HCT116 (cell line): ENCODE measurements at regions not wholly inside any gene's neighbourhood (a gene's known extent, or its start where the extent isn't known, plus 50 kb on each side); places are given as distances from the start of the nearest gene placed in this dataset.

Experiments
- CBX3 ChIP-seq: IDR thresholded peaks from 2 replicates; pipeline ENCODE4 v1.6.1; 2012; ENCODE audit warnings: low read depth
- CTCF ChIP-seq, 3 experiments: fragments of 200-600 bp in 1 of 3; sonication (generic) in 1 of 3; IDR thresholded peaks in 2 of 3; conservative IDR thresholded peaks in 1 of 3; 2 replicates each; pipeline ENCODE4 v1.5.1; 2012 to 2017; ENCODE audit warnings: low read depth in 2 of 3, low read length in 2 of 3, antibody characterized with exemption in 1 of 3, borderline replicate concordance in 1 of 3, control low read depth in 1 of 3, mild to moderate bottlenecking in 1 of 3, mixed read lengths in 1 of 3, mixed run types in 1 of 3, moderate library complexity in 1 of 3; ENCODE audit not compliant: insufficient read depth in 1 of 3
- EZH2 ChIP-seq: fragments of 200-600 bp; sonication (generic); IDR thresholded peaks from 2 replicates; pipeline ENCODE4 v1.6.1; 2017; ENCODE audit warnings: antibody characterized with exemption, mixed run types
- JUND ChIP-seq: IDR thresholded peaks from 2 replicates; pipeline ENCODE4 v1.6.1; 2012
- POLR2A ChIP-seq: IDR thresholded peaks from 2 replicates; pipeline ENCODE4 v1.7.0; 2011; ENCODE audit warnings: borderline replicate concordance; ENCODE audit not compliant: insufficient read depth, insufficient read length; ENCODE audit errors: extremely low read depth
- RAD21 ChIP-seq: IDR thresholded peaks from 2 replicates; pipeline ENCODE4 v1.6.1; 2012; ENCODE audit warnings: low read depth, mild to moderate bottlenecking
- REST ChIP-seq: IDR thresholded peaks from 2 replicates; pipeline ENCODE4 v1.6.1; 2012; ENCODE audit warnings: low read depth
- SIN3A ChIP-seq: IDR thresholded peaks from 2 replicates; pipeline ENCODE4 v1.6.1; 2012; ENCODE audit warnings: low read depth
- TF ChIP-seq, protein P1 (sequence below): IDR thresholded peaks from 2 replicates; pipeline ENCODE4 v1.6.1; 2011; ENCODE audit warnings: mild to moderate bottlenecking, low read length, moderate library complexity; ENCODE audit not compliant: insufficient replicate concordance; ENCODE audit errors: extremely low read depth

GRCh38 chr1:99467645-99468044, 178.3 kb upstream of the PALMD start:
- TF ChIP-seq RAD21, result no peak
- TF ChIP-seq, protein P1, sequence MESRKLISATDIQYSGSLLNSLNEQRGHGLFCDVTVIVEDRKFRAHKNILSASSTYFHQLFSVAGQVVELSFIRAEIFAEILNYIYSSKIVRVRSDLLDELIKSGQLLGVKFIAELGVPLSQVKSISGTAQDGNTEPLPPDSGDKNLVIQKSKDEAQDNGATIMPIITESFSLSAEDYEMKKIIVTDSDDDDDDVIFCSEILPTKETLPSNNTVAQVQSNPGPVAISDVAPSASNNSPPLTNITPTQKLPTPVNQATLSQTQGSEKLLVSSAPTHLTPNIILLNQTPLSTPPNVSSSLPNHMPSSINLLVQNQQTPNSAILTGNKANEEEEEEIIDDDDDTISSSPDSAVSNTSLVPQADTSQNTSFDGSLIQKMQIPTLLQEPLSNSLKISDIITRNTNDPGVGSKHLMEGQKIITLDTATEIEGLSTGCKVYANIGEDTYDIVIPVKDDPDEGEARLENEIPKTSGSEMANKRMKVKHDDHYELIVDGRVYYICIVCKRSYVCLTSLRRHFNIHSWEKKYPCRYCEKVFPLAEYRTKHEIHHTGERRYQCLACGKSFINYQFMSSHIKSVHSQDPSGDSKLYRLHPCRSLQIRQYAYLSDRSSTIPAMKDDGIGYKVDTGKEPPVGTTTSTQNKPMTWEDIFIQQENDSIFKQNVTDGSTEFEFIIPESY, result no peak
- no peak for TF ChIP-seq CTCF (IDR thresholded peaks at IDR 0.05 in 2 of 3, conservative IDR thresholded peaks at IDR 0.05 in 1 of 3; ENCODE audit: borderline replicate concordance in 1 of 3, insufficient read depth in 1 of 3, low read depth in 2 of 3, low read length in 2 of 3)
- TF ChIP-seq REST, result no peak
- no peak for TF ChIP-seq EZH2
- no peak for TF ChIP-seq POLR2A
- TF ChIP-seq JUND, result no peak
- TF ChIP-seq CBX3, result no peak
- TF ChIP-seq SIN3A, result no peak
